ENCODE measurements at regions not wholly inside any gene's neighbourhood (a gene's known extent, or its start where the extent isn't known, plus 50 kb on each side); places are given as distances from the start of the nearest gene placed in this dataset.

- no peaks in the 10 kb centered on the region for H3K36me3 ChIP-seq (ENCODE audit: control insufficient read depth in 2 of 3, insufficient read depth in 3 of 3, low read length in 3 of 3)
- no peak overlapping the region for H3K27ac ChIP-seq (ENCODE audit: low read depth, low read length)
- DNase-seq, result no peak
- Mint-ChIP-seq H3K4me1 (no peaks in the 10 kb centered on the region), H3K9me3 (peaks cover 0 to 2% (median 0%) of the 10 kb centered on the region in 11 donors), H3K4me3 (no peak overlapping the region), H3K27me3 (no peaks in the 10 kb centered on the region), H3K27ac (no peak overlapping the region), H3K36me3 (no peaks in the 10 kb centered on the region)
- ATAC-seq, result no peak
- ChIA-PET CTCF (no interaction called here), POLR2A (no interaction called here)
- no peaks in the 10 kb centered on the region for H3K27me3 ChIP-seq (ENCODE audit: control insufficient read depth in 2 of 2, insufficient read depth in 2 of 2, low read length in 2 of 2)
- intact Hi-C loops (cut with micrococcal nuclease), result no loop called here
- no peaks in the 10 kb centered on the region for H3K4me1 ChIP-seq (ENCODE audit: control insufficient read depth in 2 of 2, insufficient read depth in 2 of 2, low read length in 2 of 2)
- no peak overlapping the region for H3K4me3 ChIP-seq (ENCODE audit: low read length)
- H3K9me3 ChIP-seq (ENCODE audit: control insufficient read depth in 2 of 3, low read length in 3 of 3), result no peaks in the 10 kb centered on the region
Measured at GRCh38 chr1:38741341-38741740, 118.2 kb downstream of the RRAGC start.

DNA sequence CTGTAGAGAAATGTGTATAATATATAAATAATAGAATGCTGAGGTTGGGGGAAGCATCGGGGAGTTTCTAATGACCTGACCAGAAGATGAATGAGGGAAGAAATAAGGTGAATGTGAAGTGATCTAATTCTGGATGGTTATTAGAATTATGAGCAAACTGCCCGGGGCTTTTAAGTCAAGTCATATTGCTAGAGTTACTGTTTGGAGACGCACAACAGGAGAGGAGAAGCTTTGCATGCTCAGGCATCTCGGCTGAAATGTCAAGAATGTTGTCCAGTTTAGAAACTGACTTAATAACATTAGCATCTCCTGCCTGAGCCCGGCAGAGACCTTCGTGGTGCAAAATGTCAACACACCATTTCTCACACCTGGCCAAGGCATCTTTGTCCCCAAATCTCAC, 119.1 kb downstream of the RRAGC start:
- Mint-ChIP-seq H3K9me3 (peaks cover 0 to 3% (median 0%) of the 10 kb centered on the region in 11 donors), H3K4me1 (no peaks in the 10 kb centered on the region), H3K27me3 (peaks cover 0 to 8% (median 2%) of the 10 kb centered on the region in 5 donors), H3K36me3 (no peaks in the 10 kb centered on the region), H3K27ac (no peak overlapping the region), H3K4me3 (no peak overlapping the region)
- H3K36me3 ChIP-seq (ENCODE audit: control insufficient read depth in 2 of 3, insufficient read depth in 3 of 3, low read length in 3 of 3), result no peaks in the 10 kb centered on the region
- ATAC-seq, result no peak
- DNase-seq, result no peak
- no peak overlapping the region for H3K4me3 ChIP-seq (ENCODE audit: low read length)
- H3K27me3 ChIP-seq (ENCODE audit: control insufficient read depth in 2 of 2, insufficient read depth in 2 of 2, low read length in 2 of 2), result no peaks in the 10 kb centered on the region
- no peaks in the 10 kb centered on the region for H3K9me3 ChIP-seq (ENCODE audit: control insufficient read depth in 2 of 3, low read length in 3 of 3)
- no peak overlapping the region for H3K27ac ChIP-seq (ENCODE audit: low read depth, low read length)
- no peaks in the 10 kb centered on the region for H3K4me1 ChIP-seq (ENCODE audit: control insufficient read depth in 2 of 2, insufficient read depth in 2 of 2, low read length in 2 of 2)
- ChIA-PET POLR2A (no interaction called here), CTCF (no interaction called here)
- intact Hi-C loops (cut with micrococcal nuclease), result no loop called here

DNA sequence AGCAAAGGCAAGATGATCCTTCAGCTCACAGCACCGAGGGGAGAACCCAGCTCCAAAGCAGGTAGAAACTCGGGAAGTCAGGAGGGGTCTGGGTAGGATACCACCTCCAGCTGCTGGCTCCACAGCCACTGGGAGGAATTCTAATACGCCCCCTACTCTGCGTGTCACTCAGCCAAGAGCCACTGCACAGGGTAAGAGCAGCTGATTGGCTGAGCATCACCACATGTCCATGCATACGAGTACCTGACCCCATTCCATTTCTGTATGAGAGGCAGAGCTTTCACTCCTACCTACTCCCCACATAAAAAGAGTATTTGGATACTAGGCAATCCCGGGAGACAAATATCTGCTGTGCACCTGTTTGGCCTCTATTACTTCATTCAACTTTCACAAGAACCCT, 121.4 kb downstream of the RRAGC start:
- Mint-ChIP-seq H3K27me3 (peaks cover 11 to 21% (median 16%) of the 10 kb centered on the region in 5 donors), H3K27ac (no peak overlapping the region), H3K9me3 (peaks cover 0 to 10% (median 0%) of the 10 kb centered on the region in 11 donors), H3K4me1 (no peaks in the 10 kb centered on the region), H3K4me3 (no peak overlapping the region), H3K36me3 (peaks cover 0 to 5% (median 0%) of the 10 kb centered on the region in 5 donors)
- no peaks in the 10 kb centered on the region for H3K27me3 ChIP-seq (ENCODE audit: control insufficient read depth in 2 of 2, insufficient read depth in 2 of 2, low read length in 2 of 2)
- ChIA-PET CTCF (no interaction called here), POLR2A (no interaction called here)
- H3K9me3 ChIP-seq (ENCODE audit: control insufficient read depth in 2 of 3, low read length in 3 of 3), result no peaks in the 10 kb centered on the region
- no peak for DNase-seq
- ATAC-seq, result no peak
- H3K36me3 ChIP-seq (ENCODE audit: control insufficient read depth in 2 of 3, insufficient read depth in 3 of 3, low read length in 3 of 3), result no peaks in the 10 kb centered on the region
- H3K4me1 ChIP-seq (ENCODE audit: control insufficient read depth in 2 of 2, insufficient read depth in 2 of 2, low read length in 2 of 2), result no peaks in the 10 kb centered on the region
- H3K4me3 ChIP-seq (ENCODE audit: low read length), result no peak overlapping the region
- no peak overlapping the region for H3K27ac ChIP-seq (ENCODE audit: low read depth, low read length)
- intact Hi-C loops (cut with micrococcal nuclease), result no loop called here

GRCh38 chr1:38736399-38736798, 123.2 kb downstream of the RRAGC start:
- Mint-ChIP-seq H3K27me3 (peaks cover 23 to 33% (median 29%) of the 10 kb centered on the region in 5 donors), H3K4me1 (no peaks in the 10 kb centered on the region), H3K9me3 (peaks cover 0 to 10% (median 0%) of the 10 kb centered on the region in 11 donors), H3K4me3 (no peak overlapping the region), H3K27ac (no peak overlapping the region), H3K36me3 (peaks cover 0 to 5% (median 0%) of the 10 kb centered on the region in 5 donors)
- DNase-seq, result no peak
- Histone ChIP-seq H3K9me3 (ENCODE audit: control insufficient read depth in 2 of 3, low read length in 3 of 3) (no peaks in the 10 kb centered on the region), H3K27ac (ENCODE audit: low read depth, low read length) (no peak overlapping the region), H3K27me3 (ENCODE audit: control insufficient read depth in 2 of 2, insufficient read depth in 2 of 2, low read length in 2 of 2) (no peaks in the 10 kb centered on the region), H3K4me3 (ENCODE audit: low read length) (no peak overlapping the region), H3K4me1 (ENCODE audit: control insufficient read depth in 2 of 2, insufficient read depth in 2 of 2, low read length in 2 of 2) (no peaks in the 10 kb centered on the region), H3K36me3 (ENCODE audit: control insufficient read depth in 2 of 3, insufficient read depth in 3 of 3, low read length in 3 of 3) (no peaks in the 10 kb centered on the region)
- intact Hi-C loops (cut with micrococcal nuclease), result no loop called here
- ChIA-PET CTCF (interaction anchor here (0.8 kb wide), 1 partner anchor 18 kb away, joined by 3 read pairs; no protein-coding TSS in a partner anchor), POLR2A (no interaction called here)
- no peak for ATAC-seq

DNA sequence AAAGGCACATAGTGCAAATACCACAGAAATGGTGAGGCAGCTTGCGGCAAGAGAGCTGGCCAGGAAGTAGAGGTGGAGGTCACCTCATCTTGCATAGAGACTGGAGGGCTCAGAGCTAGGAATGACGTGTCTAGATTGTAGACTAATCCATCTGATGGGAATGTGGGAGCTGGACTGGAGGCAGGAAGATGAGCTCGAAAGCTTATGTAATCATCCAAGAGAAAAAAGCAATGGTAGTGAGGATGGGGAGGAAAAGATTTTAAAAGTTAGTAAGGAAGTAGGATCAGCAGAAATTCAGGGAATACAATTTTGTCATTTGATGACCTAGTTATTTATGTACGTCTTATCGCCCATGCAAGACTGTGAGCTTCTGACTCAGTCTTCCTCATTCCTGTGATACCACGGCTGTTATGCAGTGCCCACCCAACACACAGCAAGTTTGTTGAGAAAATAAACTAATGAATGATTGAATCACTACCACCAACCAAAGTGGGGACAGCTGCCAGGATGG, 123.9 kb downstream of the RRAGC start:
- Mint-ChIP-seq H3K27ac (no peak overlapping the region), H3K4me1 (no peaks in the 10 kb centered on the region), H3K27me3 (peaks cover 29 to 34% (median 33%) of the 10 kb centered on the region in 5 donors), H3K36me3 (peaks cover 0 to 5% (median 0%) of the 10 kb centered on the region in 5 donors), H3K4me3 (no peak overlapping the region), H3K9me3 (peaks cover 0 to 10% (median 0%) of the 10 kb centered on the region in 11 donors)
- intact Hi-C loops (cut with micrococcal nuclease), result no loop called here
- DNase-seq (no peak), ATAC-seq (no peak)
- Histone ChIP-seq H3K9me3 (ENCODE audit: control insufficient read depth in 2 of 3, low read length in 3 of 3) (no peaks in the 10 kb centered on the region), H3K36me3 (ENCODE audit: control insufficient read depth in 2 of 3, insufficient read depth in 3 of 3, low read length in 3 of 3) (no peaks in the 10 kb centered on the region), H3K4me3 (ENCODE audit: low read length) (no peak overlapping the region), H3K27ac (ENCODE audit: low read depth, low read length) (no peak overlapping the region), H3K4me1 (ENCODE audit: control insufficient read depth in 2 of 2, insufficient read depth in 2 of 2, low read length in 2 of 2) (no peaks in the 10 kb centered on the region), H3K27me3 (ENCODE audit: control insufficient read depth in 2 of 2, insufficient read depth in 2 of 2, low read length in 2 of 2) (no peaks in the 10 kb centered on the region)
- CTCF ChIA-PET, result no interaction called here
- POLR2A ChIA-PET, result no interaction called here

GRCh38 chr1:38733761-38734160, 125.8 kb downstream of the RRAGC start:
- Histone ChIP-seq H3K9me3 (ENCODE audit: control insufficient read depth in 2 of 3, low read length in 3 of 3) (no peaks in the 10 kb centered on the region), H3K27me3 (ENCODE audit: control insufficient read depth in 2 of 2, insufficient read depth in 2 of 2, low read length in 2 of 2) (no peaks in the 10 kb centered on the region), H3K4me1 (ENCODE audit: control insufficient read depth in 2 of 2, insufficient read depth in 2 of 2, low read length in 2 of 2) (no peaks in the 10 kb centered on the region), H3K36me3 (ENCODE audit: control insufficient read depth in 2 of 3, insufficient read depth in 3 of 3, low read length in 3 of 3) (no peaks in the 10 kb centered on the region), H3K4me3 (ENCODE audit: low read length) (no peak overlapping the region), H3K27ac (ENCODE audit: low read depth, low read length) (no peak overlapping the region)
- no peaks in the 10 kb centered on the region for H3K4me1 Mint-ChIP-seq
- ChIA-PET CTCF (no interaction called here), POLR2A (no interaction called here)
- peaks cover 0 to 5% (median 0%) of the 10 kb centered on the region in 5 donors for H3K36me3 Mint-ChIP-seq
- peaks cover 0 to 10% (median 0%) of the 10 kb centered on the region in 11 donors for H3K9me3 Mint-ChIP-seq
- H3K27ac Mint-ChIP-seq, result no peak overlapping the region
- no peak for ATAC-seq
- intact Hi-C loops (cut with micrococcal nuclease), result no loop called here
- H3K27me3 Mint-ChIP-seq, result peaks cover 37 to 49% (median 45%) of the 10 kb centered on the region in 5 donors
- no peak overlapping the region for H3K4me3 Mint-ChIP-seq
- DNase-seq, result no peak

DNA sequence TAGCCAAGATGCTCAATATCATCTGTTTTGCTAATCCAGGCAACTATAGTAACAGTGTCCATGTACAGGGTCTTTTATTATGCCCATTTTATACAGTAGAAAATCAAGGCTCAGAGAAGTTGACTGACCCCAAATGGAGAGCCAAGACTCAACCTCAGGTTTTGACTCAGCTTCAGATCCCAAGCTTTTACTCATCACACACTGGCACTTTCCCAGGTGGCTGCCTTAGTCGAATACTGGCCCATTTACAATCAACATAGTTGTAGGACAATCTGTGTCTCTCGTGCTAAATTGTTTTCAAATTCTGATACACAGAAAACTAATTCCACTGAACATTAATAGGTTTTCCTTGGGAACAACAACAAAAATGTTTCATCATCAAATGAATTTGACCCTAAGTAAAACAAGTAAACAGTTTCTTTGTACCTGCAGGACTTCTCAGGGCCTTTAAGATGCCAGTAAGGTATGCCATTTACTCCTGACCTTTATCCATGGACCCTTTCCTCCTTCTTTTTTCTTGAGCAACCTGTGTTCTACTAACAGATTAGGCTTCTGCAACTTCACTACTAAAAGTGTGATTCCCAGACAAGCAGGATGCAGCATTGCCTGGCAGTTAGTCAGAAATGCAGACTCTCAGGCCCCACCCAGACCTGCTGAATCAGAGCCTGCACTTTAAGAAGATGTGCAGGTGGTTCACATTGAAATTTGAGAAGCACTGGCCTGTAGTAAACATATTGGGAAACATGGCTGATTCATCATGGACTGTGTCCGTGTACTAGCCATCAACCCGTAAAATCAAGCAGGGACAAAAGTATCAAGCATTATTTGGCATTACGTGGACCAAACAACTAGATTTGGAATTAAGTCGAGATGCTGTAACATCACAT, 128.8 kb downstream of the RRAGC start:
- H3K36me3 ChIP-seq (ENCODE audit: control insufficient read depth in 2 of 3, insufficient read depth in 3 of 3, low read length in 3 of 3), result no peaks in the 10 kb centered on the region
- H3K4me1 ChIP-seq (ENCODE audit: control insufficient read depth in 2 of 2, insufficient read depth in 2 of 2, low read length in 2 of 2), result no peaks in the 10 kb centered on the region
- no peak overlapping the region for H3K4me3 ChIP-seq (ENCODE audit: low read length)
- Mint-ChIP-seq H3K9me3 (peaks cover 0 to 10% (median 0%) of the 10 kb centered on the region in 11 donors), H3K27me3 (peaks cover 62 to 79% (median 72%) of the 10 kb centered on the region in 5 donors), H3K27ac (no peak overlapping the region), H3K36me3 (peaks cover 0 to 5% (median 0%) of the 10 kb centered on the region in 5 donors), H3K4me3 (no peak overlapping the region), H3K4me1 (peaks cover 0 to 4% (median 0%) of the 10 kb centered on the region in 7 donors)
- no peak overlapping the region for H3K27ac ChIP-seq (ENCODE audit: low read depth, low read length)
- POLR2A ChIA-PET, result no interaction called here
- intact Hi-C loops (cut with micrococcal nuclease), result no loop called here
- CTCF ChIA-PET, result no interaction called here
- ATAC-seq (no peak), DNase-seq (no peak)
- no peaks in the 10 kb centered on the region for H3K9me3 ChIP-seq (ENCODE audit: control insufficient read depth in 2 of 3, low read length in 3 of 3)
- H3K27me3 ChIP-seq (ENCODE audit: control insufficient read depth in 2 of 2, insufficient read depth in 2 of 2, low read length in 2 of 2), result peaks cover 0 to 7% of the 10 kb centered on the region in 2 donors
